HG02623 (cell line): ENCODE measurements at regions not wholly inside any gene's neighbourhood (a gene's known extent, or its start where the extent isn't known, plus 50 kb on each side); places are given as distances from the start of the nearest gene placed in this dataset.

Experiments
- ATAC-seq: cut with Tn5 transposase; IDR thresholded peaks from one replicate; pipeline ENCODE4 v1.9.1; 2021; ENCODE audit warnings: moderate library complexity; ENCODE audit not compliant: unreplicated experiment

DNA sequence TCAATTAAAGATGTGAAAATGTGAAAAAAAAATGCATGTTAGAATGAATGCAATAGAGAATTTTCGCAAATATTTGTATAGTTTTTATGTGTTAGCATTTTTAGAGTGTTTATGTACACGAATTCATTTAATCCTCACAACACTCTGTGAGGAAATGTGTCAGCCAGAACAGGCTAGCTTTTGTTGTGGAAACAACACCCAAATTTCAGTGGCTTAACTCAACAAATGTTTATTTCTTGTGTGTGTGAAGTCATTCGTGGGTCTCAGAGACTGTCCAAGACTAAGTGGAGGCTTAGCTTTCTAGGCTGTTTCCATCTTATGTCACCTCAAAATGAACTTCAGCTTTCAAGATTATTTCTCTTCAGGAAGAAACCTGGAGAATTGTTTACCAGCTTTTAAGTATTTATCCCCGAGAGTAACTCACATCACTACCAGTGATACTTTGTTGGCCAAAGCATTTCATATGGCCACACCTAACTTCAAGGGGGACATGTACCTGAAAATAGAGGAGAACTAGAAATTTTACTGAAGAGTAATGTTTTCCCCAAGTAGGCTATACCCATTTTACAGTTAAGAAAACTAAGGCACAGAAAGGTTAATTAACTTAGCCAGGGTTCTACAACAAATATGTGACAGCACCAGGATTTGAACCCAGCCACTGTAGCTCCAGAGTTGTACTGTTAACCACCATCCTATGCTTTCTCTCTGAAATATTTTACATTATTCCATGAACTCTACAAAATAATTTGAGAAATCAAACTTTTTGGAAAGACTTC is 306.1 kb downstream of the QKI start:
- ATAC-seq: no peak

DNA sequence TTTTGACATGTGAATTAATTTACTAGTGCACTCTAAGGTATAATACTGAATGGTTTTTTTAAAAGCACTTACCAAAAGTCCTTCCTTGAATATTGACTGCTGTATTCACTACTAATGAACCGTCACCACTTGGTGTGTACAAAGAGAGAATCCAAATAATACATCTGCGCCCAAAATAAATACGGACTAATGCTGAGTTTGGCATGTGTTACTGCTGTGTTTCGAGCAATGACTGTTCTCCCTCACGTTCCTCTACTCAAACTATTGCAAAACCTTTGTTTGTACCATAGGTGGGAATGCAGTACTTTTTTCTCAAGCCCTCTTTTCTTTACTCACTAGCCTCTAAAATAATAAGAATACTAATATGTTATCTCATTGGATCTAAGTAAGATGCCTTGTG is 305.5 kb downstream of the QKI start:
- ATAC-seq: no peak

GRCh38 chr6:163719028-163719742 is 304.7 kb downstream of the QKI start:
- ATAC-seq: no peak

GRCh38 chr6:163718537-163718936 is 304.0 kb downstream of the QKI start:
- no peak for ATAC-seq

- ATAC-seq: no peak
Observed at GRCh38 chr6:163717106-163717764, 302.7 kb downstream of the QKI start.

DNA sequence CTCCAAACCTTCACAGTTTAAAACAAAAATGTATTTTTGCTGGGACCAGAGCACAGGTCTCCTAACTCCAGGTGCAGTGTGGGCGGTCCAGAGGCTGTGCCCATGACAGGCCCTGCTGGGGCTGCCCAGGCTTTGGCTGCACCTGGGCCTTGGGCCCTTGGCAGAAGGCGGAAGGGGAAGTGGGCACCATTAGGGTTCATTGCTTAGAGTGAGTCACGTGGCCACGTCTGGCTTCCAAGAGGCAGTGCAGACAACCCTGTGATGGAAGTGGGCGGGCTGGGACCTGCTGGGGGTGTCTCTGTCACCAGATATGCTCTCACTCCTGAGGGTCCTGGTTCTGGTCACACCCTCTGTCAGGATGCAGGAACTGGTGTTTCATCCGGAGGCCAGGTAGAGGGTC is 302.2 kb downstream of the QKI start:
- ATAC-seq: peak; percentile 36

- no peak for ATAC-seq
Observed at GRCh38 chr6:163715846-163716245, 301.3 kb downstream of the QKI start.

- no peak for ATAC-seq
Observed at GRCh38 chr6:163714179-163714578, 299.7 kb downstream of the QKI start.

GRCh38 chr6:163712981-163713380 is 298.5 kb downstream of the QKI start:
- ATAC-seq: no peak

- ATAC-seq: no peak
Observed at GRCh38 chr6:163712566-163712961, 298.0 kb downstream of the QKI start.

- peak; percentile 29 for ATAC-seq
Observed at GRCh38 chr6:163711615-163712565, 297.4 kb downstream of the QKI start.

- no peak for ATAC-seq
Observed at GRCh38 chr6:163710532-163711470, 296.3 kb downstream of the QKI start.

GRCh38 chr6:163709693-163710092 is 295.2 kb downstream of the QKI start:
- no peak for ATAC-seq

GRCh38 chr6:163709255-163709654 is 294.7 kb downstream of the QKI start:
- no peak for ATAC-seq

GRCh38 chr6:163708466-163708865 is 293.9 kb downstream of the QKI start:
- peak; percentile 45 for ATAC-seq

GRCh38 chr6:163707387-163708355 is 293.2 kb downstream of the QKI start:
- peak; percentile 40 for ATAC-seq

DNA sequence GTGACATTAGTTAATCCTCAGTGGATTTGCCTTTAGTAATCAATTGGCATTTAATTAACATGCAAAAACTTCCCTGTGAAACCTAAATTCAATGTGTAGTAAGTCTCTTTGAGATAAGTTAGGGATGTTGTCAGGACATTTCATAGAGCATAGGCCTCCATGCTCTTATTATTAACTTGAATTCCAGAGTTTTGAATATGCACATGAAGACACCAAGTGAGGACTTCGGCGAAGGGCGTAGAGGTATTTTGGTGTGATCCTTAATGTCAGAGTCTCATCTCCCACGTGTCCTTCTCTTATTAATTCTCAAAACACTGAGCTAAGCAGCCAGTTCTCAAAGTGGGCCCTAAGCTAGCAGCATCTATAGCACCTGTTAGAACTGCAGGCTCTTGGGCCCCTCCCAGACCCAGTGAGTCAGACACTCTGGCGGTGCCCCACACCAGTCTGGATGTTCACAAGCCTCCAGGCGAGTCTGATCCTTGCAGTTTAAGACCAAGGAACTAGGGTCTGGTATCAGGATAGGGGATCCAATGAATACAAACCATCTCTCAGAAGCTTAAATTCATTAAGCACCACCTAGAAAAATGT is 292.1 kb downstream of the QKI start:
- no peak for ATAC-seq

- ATAC-seq: peak; percentile 49
Observed at GRCh38 chr6:163705923-163706322, 291.4 kb downstream of the QKI start.
